ENCODE measurements at regions not wholly inside any gene's neighbourhood (a gene's known extent, or its start where the extent isn't known, plus 50 kb on each side); places are given as distances from the start of the nearest gene placed in this dataset.

- TF ChIP-seq EZH2 (IDR thresholded peaks at IDR 0.05; ENCODE audit: low read depth, low read length, severe bottlenecking) (no peak), CTCF (IDR thresholded peaks at IDR 0.05; ENCODE audit: control extremely low read depth in 1 of 3, insufficient read depth in 1 of 3, low read depth in 1 of 3, low read length in 3 of 3) (no peak), EP300 (IDR thresholded peaks at IDR 0.05; ENCODE audit: borderline replicate concordance in 1 of 2, low read depth in 2 of 2, low read length in 2 of 2) (no peak), SRF (IDR thresholded peaks at IDR 0.05; ENCODE audit: low read depth, low read length) (no peak), POLR2AphosphoS5 (IDR thresholded peaks at IDR 0.05; ENCODE audit: low read depth, low read length) (no peak), EGR1 (IDR thresholded peaks at IDR 0.05; ENCODE audit: borderline replicate concordance, low read depth, low read length) (no peak), CEBPB (IDR thresholded peaks at IDR 0.05; ENCODE audit: low read depth, low read length) (no peak), SIRT6 (IDR thresholded peaks at IDR 0.05; ENCODE audit: low read length) (no peak), USF2 (IDR thresholded peaks at IDR 0.05; ENCODE audit: low read length) (no peak), SIX5 (IDR thresholded peaks at IDR 0.05; ENCODE audit: low read depth, low read length) (no peak)
Observed at GRCh38 chr1:242871471-242872030, 347.1 kb upstream of the PLD5 start.
